ENCODE measurements at regions not wholly inside any gene's neighbourhood (a gene's known extent, or its start where the extent isn't known, plus 50 kb on each side); places are given as distances from the start of the nearest gene placed in this dataset.

- Histone ChIP-seq H3K4me3 (ENCODE audit: low read length) (no peak overlapping the region), H3K79me2 (replicated peaks; ENCODE audit: insufficient read depth, low read length) (no peaks in the 10 kb centered on the region), H3K9me2 (ENCODE audit: insufficient read depth, low read length) (no peaks in the 10 kb centered on the region), H3K9ac (ENCODE audit: low read length) (no peak overlapping the region), H4K20me1 (ENCODE audit: insufficient read depth) (no peaks in the 10 kb centered on the region), H3K9me3 (ENCODE audit: low read length) (no peaks in the 10 kb centered on the region), H2AFZ (ENCODE audit: low read depth, low read length) (no peak overlapping the region), H3K27me3 (ENCODE audit: insufficient read depth, low read depth, low read length) (no peaks in the 10 kb centered on the region), H3K4me2 (ENCODE audit: low read length) (no peak overlapping the region), H3K27ac (ENCODE audit: low read length) (no peak overlapping the region), H3F3A (ENCODE audit: insufficient read depth, low read length, poor library complexity, severe bottlenecking) (no peaks in the 10 kb centered on the region), H3K36me3 (ENCODE audit: insufficient read depth, low read length) (peaks cover 2% of the 10 kb centered on the region)
- TF ChIP-seq EP300 (conservative IDR thresholded peaks at IDR 0.05; ENCODE audit: poor library complexity, severe bottlenecking) (no peak), REST (IDR thresholded peaks at IDR 0.05; ENCODE audit: borderline replicate concordance) (no peak), SMC3 (conservative IDR thresholded peaks at IDR 0.05; ENCODE audit: poor library complexity) (no peak), RAD21 (conservative IDR thresholded peaks at IDR 0.05) (no peak), POLR2AphosphoS5 (IDR thresholded peaks at IDR 0.05) (no peak), TAF1 (IDR thresholded peaks at IDR 0.05; ENCODE audit: low read depth) (no peak), CTCF (IDR thresholded peaks at IDR 0.05; ENCODE audit: poor library complexity, severe bottlenecking) (no peak), MXI1 (conservative IDR thresholded peaks at IDR 0.05; ENCODE audit: poor library complexity, severe bottlenecking) (no peak), EZH2 (IDR thresholded peaks at IDR 0.05; ENCODE audit: borderline replicate concordance, insufficient read depth, low read length, poor library complexity, severe bottlenecking) (no peak)
These were observed 209.0 kb downstream of the LRRN1 start for GRCh38 chr3:4008205-4008604.

GRCh38 chr3:4011166-4011565, 211.9 kb downstream of the LRRN1 start:
- Histone ChIP-seq H3K27me3 (ENCODE audit: insufficient read depth, low read depth, low read length) (no peaks in the 10 kb centered on the region), H2AFZ (ENCODE audit: low read depth, low read length) (no peak overlapping the region), H3K4me3 (ENCODE audit: low read length) (no peak overlapping the region), H3K9me3 (ENCODE audit: low read length) (peaks cover 5% of the 10 kb centered on the region), H3K9me2 (ENCODE audit: insufficient read depth, low read length) (no peaks in the 10 kb centered on the region), H3K79me2 (replicated peaks; ENCODE audit: insufficient read depth, low read length) (no peaks in the 10 kb centered on the region), H3K9ac (ENCODE audit: low read length) (no peak overlapping the region), H3K27ac (ENCODE audit: low read length) (no peak overlapping the region), H3F3A (ENCODE audit: insufficient read depth, low read length, poor library complexity, severe bottlenecking) (no peaks in the 10 kb centered on the region), H3K4me2 (ENCODE audit: low read length) (no peak overlapping the region), H4K20me1 (ENCODE audit: insufficient read depth) (no peaks in the 10 kb centered on the region), H3K36me3 (ENCODE audit: insufficient read depth, low read length) (peaks cover 2% of the 10 kb centered on the region)
- no peak for TF ChIP-seq SMC3 (conservative IDR thresholded peaks at IDR 0.05; ENCODE audit: poor library complexity)
- TF ChIP-seq CTCF (IDR thresholded peaks at IDR 0.05; ENCODE audit: poor library complexity, severe bottlenecking): no peak
- no peak for TF ChIP-seq REST (IDR thresholded peaks at IDR 0.05; ENCODE audit: borderline replicate concordance)
- no peak for TF ChIP-seq POLR2AphosphoS5 (IDR thresholded peaks at IDR 0.05)

Measured in neural cell (in vitro differentiated cells).